Stimulated activated effector memory CD8-positive, alpha-beta T cell treated with anti-CD3 and anti-CD28 coated beads, Interleukin-12 subunit alpha, Interleukin-12 subunit beta, amount 100 ng/mL, for 72 hours (primary cell): ENCODE measurements at regions not wholly inside any gene's neighbourhood (a gene's known extent, or its start where the extent isn't known, plus 50 kb on each side); places are given as distances from the start of the nearest gene placed in this dataset.

Experiments used
- ATAC-seq: fragments of 150-1000 bp; cut with Tn5 transposase; 2 replicates; pipeline ENCODE4 v1.10.0; 2021
- DNase-seq, 2 donors: peaks; one replicate each; pipeline ENCODE4 v3.0.0; 2021 to 2022; ENCODE audit warnings: low spot score in 2 of 2
- H3K27ac Mint-ChIP-seq: one replicate; pipeline ENCODE4 v1.8.0; 2022; ENCODE audit warnings: mild to moderate bottlenecking, mixed read lengths
- H3K36me3 Mint-ChIP-seq: one replicate; pipeline ENCODE4 v1.8.0; 2022; ENCODE audit warnings: mild to moderate bottlenecking, mixed read lengths
- H3K4me1 Mint-ChIP-seq: one replicate; pipeline ENCODE4 v1.8.0; 2022; ENCODE audit warnings: mixed read lengths
- H3K4me3 Mint-ChIP-seq: one replicate; pipeline ENCODE4 v1.8.0; 2022; ENCODE audit warnings: mild to moderate bottlenecking, mixed read lengths
- H3K9me3 Mint-ChIP-seq: one replicate; pipeline ENCODE4 v1.8.0; 2022; ENCODE audit warnings: mixed read lengths

DNA sequence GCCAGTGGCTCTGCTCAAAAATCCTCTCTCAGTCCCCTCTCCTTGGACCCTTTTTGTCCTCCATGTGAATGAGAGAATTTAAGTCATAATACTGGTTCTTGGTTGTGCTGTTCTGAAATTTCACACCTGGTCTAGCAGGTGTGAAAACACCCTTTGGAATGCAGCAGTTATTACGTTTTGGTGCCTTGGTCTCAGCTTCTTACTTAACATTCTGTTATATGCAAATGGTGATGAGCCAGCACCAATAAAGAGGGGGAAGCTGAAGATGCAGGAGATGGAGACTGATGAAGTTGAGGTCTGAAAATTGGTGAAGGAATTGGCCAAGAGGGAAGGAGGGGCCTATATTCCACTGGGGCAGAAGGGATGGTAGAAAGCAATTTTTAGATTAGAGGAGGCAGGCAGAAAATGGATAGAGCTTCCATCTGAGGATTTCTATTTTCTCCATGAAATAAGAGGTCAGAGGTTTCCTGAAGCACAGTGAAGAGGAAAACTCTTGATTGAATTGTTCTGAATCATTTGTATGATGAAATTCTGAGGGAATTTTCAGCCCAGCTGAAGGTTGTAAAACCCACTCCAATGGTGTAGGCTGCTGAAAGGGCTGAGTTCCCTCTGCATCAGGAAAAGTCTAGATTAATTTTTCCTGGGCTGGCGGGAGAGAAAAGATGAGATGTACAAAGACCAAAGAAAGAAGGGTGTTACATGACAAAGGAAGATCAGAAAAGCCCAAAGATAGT, 94.0 kb upstream of the FAM180A start:
- peaks cover 28% of the 10 kb centered on the region for H3K4me1 Mint-ChIP-seq
- ATAC-seq = no peak
- H3K36me3 Mint-ChIP-seq = no peaks in the 10 kb centered on the region
- no peak overlapping the region for H3K4me3 Mint-ChIP-seq
- DNase-seq = no peak
- no peaks in the 10 kb centered on the region for H3K9me3 Mint-ChIP-seq
- no peak overlapping the region for H3K27ac Mint-ChIP-seq

DNA sequence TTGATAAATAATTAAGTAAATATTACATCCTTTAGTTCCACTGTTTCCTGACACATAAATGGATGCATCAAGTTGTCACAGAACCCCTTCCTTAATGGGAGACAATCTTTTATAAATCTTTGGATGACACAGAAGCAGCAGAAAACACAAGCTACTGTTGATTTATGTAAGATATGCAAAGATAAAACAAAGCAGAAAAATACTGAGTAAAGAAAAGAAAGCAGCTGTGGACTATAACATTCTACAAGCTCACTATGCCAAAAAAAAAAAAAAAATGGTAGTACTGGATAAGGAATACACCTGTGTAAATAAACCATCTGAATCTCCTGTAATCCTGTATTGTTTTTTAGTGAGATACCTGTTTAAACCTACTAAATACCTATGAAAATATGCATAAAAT, 92.0 kb upstream of the FAM180A start:
- Mint-ChIP-seq H3K9me3 (no peaks in the 10 kb centered on the region), H3K4me1 (peaks cover 19% of the 10 kb centered on the region)
- no peak for DNase-seq

DNA sequence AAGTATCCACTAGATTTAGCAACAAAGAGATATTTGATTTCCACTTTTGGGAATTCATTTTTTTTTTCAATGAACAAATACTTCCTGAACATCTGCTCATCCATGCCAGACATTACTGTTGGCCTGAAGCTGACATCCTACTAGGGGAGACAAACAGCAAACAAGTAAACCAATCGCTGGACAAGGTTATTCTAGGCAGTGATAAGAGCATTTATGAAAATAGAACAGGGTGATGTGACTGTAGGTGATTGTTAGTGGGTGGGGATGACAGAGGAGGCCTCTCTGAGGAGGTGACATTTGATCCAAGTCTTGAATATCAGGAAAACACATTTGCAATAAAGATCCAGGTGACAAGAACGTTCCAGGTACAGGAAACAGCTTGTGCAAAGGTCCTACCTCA, 89.1 kb upstream of the FAM180A start:
- H3K4me3 Mint-ChIP-seq = no peak overlapping the region
- no peak overlapping the region for H3K27ac Mint-ChIP-seq
- DNase-seq = no peak
- no peaks in the 10 kb centered on the region for H3K9me3 Mint-ChIP-seq
- H3K36me3 Mint-ChIP-seq = no peaks in the 10 kb centered on the region
- no peak for ATAC-seq
- peaks cover 30% of the 10 kb centered on the region for H3K4me1 Mint-ChIP-seq

More for the DNA sequence above, 92.0 kb upstream of the FAM180A start:
- ATAC-seq = no peak
- Mint-ChIP-seq H3K27ac (no peak overlapping the region), H3K4me3 (no peak overlapping the region), H3K36me3 (no peaks in the 10 kb centered on the region)

DNA sequence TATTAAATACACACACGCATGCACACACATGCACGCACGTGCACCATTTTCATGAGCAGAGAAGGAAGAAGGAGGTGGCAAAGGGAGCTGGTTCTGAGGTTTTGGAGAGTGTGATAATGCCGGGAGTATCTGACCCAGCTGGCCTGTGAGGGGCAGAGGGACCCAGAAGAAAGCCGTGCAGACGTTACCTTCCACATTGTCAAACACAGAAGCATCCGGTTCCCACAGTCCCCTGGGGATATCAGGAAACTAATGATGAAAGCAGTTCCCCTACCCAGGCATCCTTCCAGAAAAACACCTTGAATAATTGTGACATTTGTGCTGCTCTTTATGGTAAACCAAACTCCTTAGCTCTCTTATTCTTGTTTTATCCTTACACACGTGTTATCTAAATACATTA, 85.7 kb upstream of the FAM180A start:
- Mint-ChIP-seq H3K4me3 (no peak overlapping the region), H3K4me1 (peaks cover 48% of the 10 kb centered on the region)

DNA sequence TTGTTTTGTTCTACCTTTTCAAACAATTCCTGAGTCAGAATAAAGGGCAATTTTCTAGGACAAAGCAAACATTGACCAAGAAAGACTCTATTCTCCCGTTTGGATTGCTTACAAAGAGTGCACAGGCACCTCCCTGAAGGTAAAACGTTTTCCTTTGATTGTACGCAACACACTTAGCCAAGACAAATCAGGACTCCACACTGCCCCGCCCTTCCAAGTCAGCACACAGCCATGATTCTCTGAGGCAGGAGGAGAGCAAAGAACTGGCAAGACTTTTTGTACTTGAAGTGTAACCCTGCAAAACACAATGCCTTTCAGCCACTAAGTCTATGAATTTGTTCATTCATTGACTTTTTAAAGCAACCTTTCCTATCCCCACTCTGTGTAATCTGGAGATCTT, 85.0 kb upstream of the FAM180A start:
- Mint-ChIP-seq H3K27ac (no peak overlapping the region), H3K4me3 (no peak overlapping the region), H3K9me3 (no peaks in the 10 kb centered on the region), H3K4me1 (peaks cover 51% of the 10 kb centered on the region), H3K36me3 (no peaks in the 10 kb centered on the region)
- ATAC-seq (no peak), DNase-seq (no peak)

More for the DNA sequence above, 85.7 kb upstream of the FAM180A start:
- no peaks in the 10 kb centered on the region for H3K9me3 Mint-ChIP-seq
- H3K27ac Mint-ChIP-seq = no peak overlapping the region
- no peak for DNase-seq
- no peak for ATAC-seq
- no peaks in the 10 kb centered on the region for H3K36me3 Mint-ChIP-seq

DNA sequence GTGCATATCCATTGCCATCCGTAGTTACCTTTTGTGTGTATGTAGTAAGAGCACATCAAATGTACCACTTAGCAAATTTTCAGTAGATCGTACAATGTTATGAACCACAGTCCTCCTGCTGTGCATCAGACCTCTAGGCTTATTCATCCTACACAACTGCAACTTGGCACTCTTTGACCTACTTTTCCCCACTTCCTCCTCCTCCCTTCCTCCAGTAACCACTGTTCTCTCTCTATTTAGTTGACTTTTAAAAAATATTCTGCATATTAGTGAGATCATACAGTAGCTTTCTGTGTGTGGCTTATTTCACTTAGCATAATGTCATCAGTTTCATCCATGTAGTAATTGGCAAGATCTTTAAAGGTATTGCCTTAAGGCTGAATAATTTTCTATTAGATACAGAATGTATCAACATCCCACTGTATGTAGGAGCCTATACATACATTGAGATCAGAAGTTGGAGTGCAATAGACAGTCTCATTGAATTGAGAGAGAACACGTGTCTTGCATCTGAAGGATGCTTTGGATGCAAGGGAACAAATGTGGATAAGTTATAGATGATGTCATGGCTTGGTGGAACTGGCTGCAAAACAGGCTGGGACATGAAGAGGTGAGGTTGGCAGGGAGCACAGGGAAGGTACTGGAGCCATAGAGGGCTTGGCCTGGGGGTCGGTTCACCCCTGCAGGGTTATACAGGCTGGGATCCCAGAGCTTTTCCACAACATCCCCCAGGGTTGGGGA, 83.0 kb upstream of the FAM180A start:
- Mint-ChIP-seq H3K9me3 (no peaks in the 10 kb centered on the region), H3K4me1 (peaks cover 51% of the 10 kb centered on the region), H3K4me3 (peak overlapping the region; percentile 4), H3K36me3 (no peaks in the 10 kb centered on the region), H3K27ac (peak overlapping the region; percentile 38)
- DNase-seq (no peak), ATAC-seq (peak; percentile 98)

DNA sequence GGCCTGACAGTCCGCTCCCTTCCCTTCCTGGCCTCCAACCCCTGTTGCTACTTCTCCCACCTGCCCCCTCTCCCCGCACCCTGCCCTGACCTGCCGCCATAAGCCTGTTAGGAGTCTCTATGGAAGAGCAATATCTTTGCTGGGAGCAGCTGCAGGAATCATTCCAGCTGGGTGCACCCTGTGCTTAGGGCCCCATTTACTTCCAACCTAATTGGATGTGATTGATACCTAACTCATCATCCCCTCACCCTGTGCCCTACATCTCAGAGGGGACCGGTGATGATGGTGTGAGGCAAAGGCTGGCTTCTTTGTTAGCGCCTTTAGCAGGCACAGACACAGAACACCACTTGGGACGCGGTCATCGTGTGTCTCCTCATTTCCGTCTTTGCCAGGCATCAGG, 80.0 kb upstream of the FAM180A start:
- DNase-seq (no peak), ATAC-seq (no peak)
- Mint-ChIP-seq H3K4me3 (no peak overlapping the region), H3K27ac (no peak overlapping the region), H3K4me1 (peaks cover 41% of the 10 kb centered on the region), H3K9me3 (no peaks in the 10 kb centered on the region), H3K36me3 (no peaks in the 10 kb centered on the region)

DNA sequence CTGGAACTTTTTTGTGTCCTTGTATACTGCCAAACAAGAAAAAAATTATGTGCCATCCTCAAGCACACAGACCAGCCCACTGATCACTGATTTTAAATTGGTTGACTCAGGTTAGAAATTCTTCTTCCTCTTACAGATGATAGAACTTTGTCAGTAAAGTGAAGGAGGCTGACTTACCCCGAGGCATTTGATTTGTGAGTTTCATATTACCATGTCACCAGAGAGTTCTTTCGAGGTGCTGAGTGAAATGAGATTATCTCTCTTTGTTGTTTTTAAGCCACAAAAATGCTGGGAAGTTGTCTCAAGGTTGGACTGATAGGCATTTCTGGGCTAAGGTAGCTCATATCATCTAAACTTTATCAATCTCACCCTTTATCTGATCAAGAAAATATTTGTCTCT, 78.8 kb upstream of the FAM180A start:
- Mint-ChIP-seq H3K9me3 (no peaks in the 10 kb centered on the region), H3K4me3 (no peak overlapping the region), H3K27ac (no peak overlapping the region), H3K4me1 (peaks cover 31% of the 10 kb centered on the region), H3K36me3 (no peaks in the 10 kb centered on the region)
- DNase-seq (no peak), ATAC-seq (no peak)

DNA sequence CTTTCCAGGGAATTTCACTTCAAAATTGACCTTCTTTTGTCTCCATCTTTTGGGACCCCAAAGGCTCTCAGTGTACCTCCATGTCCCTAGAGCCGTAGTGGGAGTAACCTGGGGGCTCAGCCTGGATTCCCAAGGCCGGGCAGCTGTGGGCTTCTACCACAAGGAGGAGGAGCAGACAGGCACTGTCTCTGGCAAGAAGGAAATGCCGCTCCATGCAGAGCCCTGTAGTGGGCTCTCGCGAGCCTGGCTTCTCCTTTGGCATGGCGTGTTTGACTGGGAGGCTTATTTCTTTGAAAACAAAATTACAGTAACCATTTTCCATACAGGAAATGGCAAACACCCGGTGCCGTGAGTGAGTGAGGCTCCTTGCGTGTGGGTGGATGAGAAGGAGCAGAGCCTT, 76.8 kb upstream of the FAM180A start:
- H3K27ac Mint-ChIP-seq = no peak overlapping the region
- no peaks in the 10 kb centered on the region for H3K36me3 Mint-ChIP-seq
- no peaks in the 10 kb centered on the region for H3K9me3 Mint-ChIP-seq
- no peak for DNase-seq
- no peak for ATAC-seq
- no peak overlapping the region for H3K4me3 Mint-ChIP-seq
- peaks cover 11% of the 10 kb centered on the region for H3K4me1 Mint-ChIP-seq

DNA sequence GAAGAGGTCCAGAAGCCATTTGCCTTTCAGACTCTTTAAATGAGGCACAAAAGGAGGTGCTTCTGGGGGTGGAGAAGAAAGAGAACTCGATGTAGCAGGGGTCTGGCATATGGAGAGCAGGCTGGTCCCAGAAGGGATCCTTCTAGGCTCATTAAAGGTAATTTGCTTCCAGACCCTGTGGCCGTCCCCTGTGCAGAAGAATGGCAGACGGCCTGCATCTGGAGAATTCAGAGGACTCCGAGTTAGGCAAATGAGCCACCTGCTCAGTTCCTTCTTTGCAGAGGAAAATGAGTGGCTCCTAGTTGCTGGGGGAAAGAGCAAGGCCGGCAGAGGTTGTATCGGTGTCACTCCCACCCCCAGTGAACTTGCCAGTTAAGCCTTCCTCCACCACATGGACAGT, 73.8 kb upstream of the FAM180A start:
- no peak overlapping the region for H3K4me3 Mint-ChIP-seq
- no peaks in the 10 kb centered on the region for H3K9me3 Mint-ChIP-seq
- H3K36me3 Mint-ChIP-seq = no peaks in the 10 kb centered on the region
- DNase-seq (no peak), ATAC-seq (no peak)
- no peaks in the 10 kb centered on the region for H3K4me1 Mint-ChIP-seq
- no peak overlapping the region for H3K27ac Mint-ChIP-seq

DNA sequence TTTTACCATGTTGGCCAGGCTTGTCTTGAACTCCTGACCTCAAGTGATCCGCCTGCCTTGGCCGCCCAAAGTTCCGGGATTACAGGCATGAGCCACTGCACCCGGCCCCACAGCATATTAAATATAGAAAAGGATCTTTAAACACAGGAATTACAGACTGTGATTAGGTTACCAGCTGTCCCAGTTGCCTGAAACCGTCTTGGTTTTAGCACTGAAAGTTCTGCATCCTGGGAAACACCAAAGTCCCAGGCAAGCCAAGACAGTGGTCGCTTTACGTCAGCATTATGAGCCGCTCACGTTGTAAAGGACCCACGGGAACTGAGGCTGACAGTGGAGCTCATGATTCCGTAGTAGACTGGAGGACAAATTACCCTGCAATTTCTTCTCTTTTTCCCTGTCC, 69.0 kb upstream of the FAM180A start:
- H3K36me3 Mint-ChIP-seq = no peaks in the 10 kb centered on the region
- no peaks in the 10 kb centered on the region for H3K9me3 Mint-ChIP-seq
- H3K4me1 Mint-ChIP-seq = peaks cover 8% of the 10 kb centered on the region
- ATAC-seq (no peak), DNase-seq (no peak)
- H3K27ac Mint-ChIP-seq = no peak overlapping the region
- H3K4me3 Mint-ChIP-seq = no peak overlapping the region

DNA sequence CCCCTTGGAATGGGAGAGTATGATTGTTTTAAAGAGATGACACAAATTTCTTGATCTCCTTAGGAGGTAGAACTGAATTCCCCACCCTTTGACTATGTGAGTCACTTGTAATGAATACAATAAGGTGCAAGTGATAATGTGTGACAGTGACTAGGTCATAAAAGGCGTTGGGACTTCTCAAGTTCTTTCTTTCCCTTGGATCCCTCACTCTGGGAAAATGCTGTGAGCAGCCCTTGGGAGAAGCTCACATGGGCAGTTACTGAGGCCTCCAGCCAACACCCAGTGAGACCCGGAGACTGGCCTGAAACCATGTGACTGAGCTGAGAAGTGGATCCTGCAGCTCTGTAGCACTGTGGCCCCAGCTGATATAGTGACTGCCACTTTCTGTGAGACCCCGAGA, 66.4 kb upstream of the FAM180A start:
- no peak overlapping the region for H3K4me3 Mint-ChIP-seq
- no peak for ATAC-seq
- H3K9me3 Mint-ChIP-seq = no peaks in the 10 kb centered on the region
- H3K27ac Mint-ChIP-seq = no peak overlapping the region
- H3K36me3 Mint-ChIP-seq = no peaks in the 10 kb centered on the region
- H3K4me1 Mint-ChIP-seq = peaks cover 18% of the 10 kb centered on the region
- DNase-seq = no peak

DNA sequence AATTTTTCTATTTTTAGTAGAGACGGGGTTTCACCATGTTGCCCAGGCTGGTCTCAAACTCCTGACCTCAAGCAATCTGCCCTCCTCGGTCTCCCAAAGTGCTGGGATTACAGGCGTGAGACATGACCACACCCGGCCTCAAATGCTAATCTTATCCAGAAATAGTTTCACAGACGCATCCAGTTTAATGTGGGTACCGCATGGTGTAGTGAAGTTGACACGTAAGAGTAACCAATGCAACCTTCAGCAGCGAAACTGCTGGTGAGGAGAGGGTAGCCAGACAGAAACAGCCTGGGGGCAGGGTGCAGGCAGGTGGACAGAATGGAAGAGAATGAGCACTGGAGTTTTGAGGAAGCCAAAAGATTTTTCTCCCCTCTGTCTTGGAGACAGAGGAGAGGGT, 63.5 kb upstream of the FAM180A start:
- H3K36me3 Mint-ChIP-seq = no peaks in the 10 kb centered on the region
- no peak for DNase-seq
- no peak overlapping the region for H3K27ac Mint-ChIP-seq
- H3K4me3 Mint-ChIP-seq = no peak overlapping the region
- H3K4me1 Mint-ChIP-seq = peaks cover 31% of the 10 kb centered on the region
- ATAC-seq = no peak
- no peaks in the 10 kb centered on the region for H3K9me3 Mint-ChIP-seq

DNA sequence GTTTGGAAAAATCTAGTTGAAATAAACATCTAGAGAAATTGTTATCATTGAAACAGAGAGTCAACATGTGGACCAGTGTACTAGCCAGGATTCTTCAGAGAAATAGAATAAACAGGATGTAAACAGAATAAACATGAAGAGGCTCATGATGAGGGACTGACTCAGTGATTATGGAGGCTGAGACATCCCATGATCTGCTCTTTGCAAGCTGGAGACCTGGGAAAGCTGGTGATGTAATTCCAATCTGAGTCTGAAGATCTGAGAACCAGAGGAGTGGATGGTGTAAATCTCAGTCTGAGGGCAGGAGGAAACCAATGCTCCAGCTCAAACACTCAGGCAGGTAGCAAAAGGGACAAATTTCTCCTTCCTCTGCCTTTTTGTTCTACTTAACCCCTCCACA, 62.9 kb upstream of the FAM180A start:
- Mint-ChIP-seq H3K36me3 (no peaks in the 10 kb centered on the region), H3K27ac (no peak overlapping the region), H3K4me1 (peaks cover 31% of the 10 kb centered on the region), H3K9me3 (no peaks in the 10 kb centered on the region), H3K4me3 (no peak overlapping the region)
- ATAC-seq (no peak), DNase-seq (no peak)

DNA sequence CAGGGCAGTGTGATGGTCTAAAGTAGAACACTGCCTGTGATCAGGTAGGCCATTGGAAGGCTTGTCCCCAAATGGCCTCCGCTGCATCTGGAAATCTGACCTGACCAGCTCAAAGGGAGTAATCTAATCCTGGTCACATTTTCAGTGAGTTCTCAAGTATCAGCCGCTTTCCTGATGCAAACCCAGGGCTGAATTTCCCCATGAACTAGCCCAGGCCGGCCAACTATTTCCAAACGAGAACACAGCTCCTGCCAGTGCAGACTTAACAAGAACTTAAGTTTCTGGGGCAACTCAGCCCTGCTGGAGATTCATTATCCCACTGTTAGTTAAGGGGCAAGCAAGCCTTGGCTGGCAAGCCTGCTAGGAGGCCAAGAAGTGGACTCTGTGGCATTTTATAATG, 59.6 kb upstream of the FAM180A start:
- Mint-ChIP-seq H3K4me3 (no peak overlapping the region), H3K4me1 (peaks cover 26% of the 10 kb centered on the region)
- no peak for ATAC-seq

DNA sequence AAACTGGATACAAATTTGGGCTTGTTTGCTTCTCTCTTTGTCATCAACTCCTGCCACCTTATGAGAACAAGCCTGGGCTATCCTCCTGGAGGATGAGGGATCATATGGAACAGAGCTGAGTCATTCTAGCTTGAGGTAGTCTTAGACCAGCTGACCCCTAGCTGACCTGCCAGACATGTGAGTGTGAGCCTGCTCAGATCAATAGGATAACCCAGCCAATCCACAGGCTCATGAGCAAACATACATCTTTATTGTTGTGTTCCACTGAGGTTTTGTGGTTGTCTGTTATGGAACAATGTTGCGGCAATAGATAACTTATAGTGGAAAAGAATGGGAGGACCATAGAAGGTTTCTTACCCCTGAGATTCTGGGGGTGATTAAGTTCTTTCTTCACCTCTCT, 54.5 kb upstream of the FAM180A start:
- Mint-ChIP-seq H3K4me1 (peaks cover 20% of the 10 kb centered on the region), H3K9me3 (no peaks in the 10 kb centered on the region), H3K27ac (no peak overlapping the region), H3K4me3 (no peak overlapping the region), H3K36me3 (no peaks in the 10 kb centered on the region)
- DNase-seq (no peak), ATAC-seq (no peak)

More for the DNA sequence above, 59.6 kb upstream of the FAM180A start:
- DNase-seq = no peak
- no peaks in the 10 kb centered on the region for H3K9me3 Mint-ChIP-seq
- H3K27ac Mint-ChIP-seq = no peak overlapping the region
- H3K36me3 Mint-ChIP-seq = no peaks in the 10 kb centered on the region
